CD14-positive monocyte (primary cell): ENCODE measurements at regions not wholly inside any gene's neighbourhood (a gene's known extent, or its start where the extent isn't known, plus 50 kb on each side); places are given as distances from the start of the nearest gene placed in this dataset.

Experiments used
- DNase-seq, 3 donors: peaks; one replicate each; pipeline ENCODE4 v3.0.0-alpha.2; 2011 to 2022
- H2AFZ ChIP-seq: 2 replicates; pipeline ENCODE4 v1.6.0; 2012; ENCODE audit warnings: mild to moderate bottlenecking, low read depth, low read length, inconsistent platforms; ENCODE audit not compliant: insufficient read depth, poor library complexity, severe bottlenecking
- H3K27ac ChIP-seq, 2 donors: 1 replicate in 1 of 2; 2 replicates in 1 of 2; pipeline ENCODE4 v1.5.1; 2012 to 2013; ENCODE audit warnings: low read length in 2 of 2, control low read depth in 1 of 2, inconsistent platforms in 1 of 2, low read depth in 1 of 2, mild to moderate bottlenecking in 1 of 2
- H3K27me3 ChIP-seq, 2 donors: one replicate each; pipeline versions ENCODE4 v1.6.0 to v1.6.1; 2011 to 2013; ENCODE audit warnings: low read length in 2 of 2; ENCODE audit not compliant: control insufficient read depth in 2 of 2, insufficient read depth in 2 of 2
- H3K36me3 ChIP-seq, 2 donors: replicated peaks in 1 of 2; 1 replicate in 1 of 2; 2 replicates in 1 of 2; pipeline versions ENCODE4 v1.5.1 to v1.6.1; 2012 to 2013; ENCODE audit warnings: low read length in 2 of 2, control low read depth in 1 of 2, inconsistent platforms in 1 of 2, mild to moderate bottlenecking in 1 of 2; ENCODE audit not compliant: insufficient read depth in 2 of 2, control insufficient read depth in 1 of 2
- H3K4me1 ChIP-seq, 2 donors: 1 replicate in 1 of 2; 2 replicates in 1 of 2; pipeline versions ENCODE4 v1.5.1 to v1.6.1; 2012 to 2013; ENCODE audit warnings: low read length in 2 of 2, control low read depth in 1 of 2, inconsistent platforms in 1 of 2, mild to moderate bottlenecking in 1 of 2, moderate library complexity in 1 of 2; ENCODE audit not compliant: insufficient read depth in 2 of 2, control insufficient read depth in 1 of 2
- H3K4me2 ChIP-seq: replicated peaks from 2 replicates; pipeline ENCODE3; 2012; ENCODE audit warnings: low read length, moderate library complexity, mild to moderate bottlenecking; ENCODE audit not compliant: poor library complexity, severe bottlenecking; ENCODE audit errors: extremely low read depth
- H3K4me3 ChIP-seq, 3 experiments: fragments of 200-600 bp in 1 of 3; sonication (generic) in 1 of 3; replicated peaks in 1 of 3; 1 replicate in 2 of 3; 2 replicates in 1 of 3; pipeline ENCODE4 v1.5.1; 2011 to 2013; ENCODE audit warnings: low read length in 3 of 3, mild to moderate bottlenecking in 3 of 3, control low read depth in 2 of 3, low read depth in 2 of 3, inconsistent platforms in 1 of 3, moderate library complexity in 1 of 3
- H3K79me2 ChIP-seq: 2 replicates; pipeline ENCODE4 v1.6.0; 2012; ENCODE audit warnings: mild to moderate bottlenecking, control low read depth, inconsistent platforms, low read length, moderate library complexity; ENCODE audit not compliant: insufficient read depth
- H3K9ac ChIP-seq: 2 replicates; pipeline ENCODE4 v1.6.0; 2017; ENCODE audit warnings: low read length, mild to moderate bottlenecking; ENCODE audit not compliant: insufficient read depth, poor library complexity, severe bottlenecking
- H3K9me3 ChIP-seq, 2 donors: replicated peaks in 1 of 2; 1 replicate in 1 of 2; 2 replicates in 1 of 2; pipeline versions ENCODE4 v1.5.1 to v1.6.1; 2012 to 2013; ENCODE audit warnings: low read length in 2 of 2, control low read depth in 1 of 2; ENCODE audit not compliant: control insufficient read depth in 1 of 2, insufficient read depth in 1 of 2
- H4K20me1 ChIP-seq: 2 replicates; pipeline ENCODE4 v1.6.0; 2012; ENCODE audit warnings: mild to moderate bottlenecking, low read length, control low read depth, moderate library complexity; ENCODE audit not compliant: insufficient read depth
- H3K27ac Mint-ChIP-seq, 7 donors: one replicate each; pipeline ENCODE4 v1.8.0; 2020; ENCODE audit warnings: mild to moderate bottlenecking in 7 of 7, mixed read lengths in 7 of 7, moderate library complexity in 6 of 7, inconsistent platforms in 2 of 7
- H3K27me3 Mint-ChIP-seq, 3 donors: one replicate each; pipeline ENCODE4 v1.8.0; 2021 to 2022; ENCODE audit warnings: low read depth in 3 of 3, mild to moderate bottlenecking in 3 of 3, mixed read lengths in 3 of 3, moderate library complexity in 3 of 3, inconsistent platforms in 1 of 3
- H3K36me3 Mint-ChIP-seq, 2 donors: one replicate each; pipeline ENCODE4 v1.8.0; 2020; ENCODE audit warnings: mixed read lengths in 2 of 2, inconsistent platforms in 1 of 2, mild to moderate bottlenecking in 1 of 2
- H3K4me1 Mint-ChIP-seq: one replicate; pipeline ENCODE4 v1.8.0; 2020; ENCODE audit warnings: mild to moderate bottlenecking, mixed read lengths
- H3K4me3 Mint-ChIP-seq, 2 donors: one replicate each; pipeline ENCODE4 v1.8.0; 2020; ENCODE audit warnings: mild to moderate bottlenecking in 2 of 2, mixed read lengths in 2 of 2, moderate library complexity in 1 of 2
- H3K9me3 Mint-ChIP-seq, 7 donors: one replicate each; pipeline ENCODE4 v1.8.0; 2020 to 2022; ENCODE audit warnings: mixed read lengths in 7 of 7, mild to moderate bottlenecking in 6 of 7, moderate library complexity in 6 of 7, inconsistent platforms in 2 of 7
- WGBS: methylation state at CpG from one replicate; pipeline ENCODE4 v1.1.5; 2013; ENCODE audit warnings: missing lambda C conversion rate; ENCODE audit not compliant: insufficient coverage; 5-methylcytosine and 5-hydroxymethylcytosine counted together
- intact Hi-C, 2 donors: fragments of 100-400 bp; cut with micrococcal nuclease; formaldehyde crosslinking; loops; one replicate each; pipeline versions ENCODE4 v1.15.0 to v1.15.1; 2023
- TF ChIP-seq, protein P1 (sequence below): fragments of 200-600 bp; IDR thresholded peaks from one replicate; pipeline ENCODE4 v1.8.0; 2022; ENCODE audit warnings: antibody characterized with exemption, mild to moderate bottlenecking

DNA sequence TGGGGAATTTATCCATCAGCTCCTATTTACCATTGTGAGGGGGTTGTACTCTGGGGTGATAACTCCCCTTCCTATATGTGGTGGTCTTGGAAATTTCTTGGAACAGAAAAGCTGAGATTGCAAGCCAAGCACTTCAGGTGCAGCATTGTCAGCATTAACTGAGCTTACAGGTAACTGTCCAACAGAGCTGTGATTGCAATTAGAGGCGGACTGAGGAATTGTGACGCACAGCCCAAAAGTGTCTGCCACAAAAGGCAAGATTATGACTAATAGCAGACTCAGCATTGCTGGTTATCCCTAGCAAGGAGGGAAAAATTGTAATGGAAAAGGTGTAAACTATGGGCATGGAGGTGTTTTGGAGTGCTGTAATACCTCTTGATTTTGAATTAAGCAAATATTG is 126.1 kb upstream of the AGR3 start:
- Histone ChIP-seq H3K4me3 (no peak overlapping the region), H3K36me3 (no peaks in the 10 kb centered on the region), H3K4me1 (peaks cover 28 to 45% of the 10 kb centered on the region in 2 donors), H3K4me2 (no peak overlapping the region), H3K9ac (no peak overlapping the region), H3K79me2 (no peaks in the 10 kb centered on the region), H3K27ac (no peak overlapping the region), H4K20me1 (no peaks in the 10 kb centered on the region), H3K9me3 (no peaks in the 10 kb centered on the region), H2AFZ (no peak overlapping the region), H3K27me3 (no peaks in the 10 kb centered on the region)
- TF ChIP-seq, protein P1, sequence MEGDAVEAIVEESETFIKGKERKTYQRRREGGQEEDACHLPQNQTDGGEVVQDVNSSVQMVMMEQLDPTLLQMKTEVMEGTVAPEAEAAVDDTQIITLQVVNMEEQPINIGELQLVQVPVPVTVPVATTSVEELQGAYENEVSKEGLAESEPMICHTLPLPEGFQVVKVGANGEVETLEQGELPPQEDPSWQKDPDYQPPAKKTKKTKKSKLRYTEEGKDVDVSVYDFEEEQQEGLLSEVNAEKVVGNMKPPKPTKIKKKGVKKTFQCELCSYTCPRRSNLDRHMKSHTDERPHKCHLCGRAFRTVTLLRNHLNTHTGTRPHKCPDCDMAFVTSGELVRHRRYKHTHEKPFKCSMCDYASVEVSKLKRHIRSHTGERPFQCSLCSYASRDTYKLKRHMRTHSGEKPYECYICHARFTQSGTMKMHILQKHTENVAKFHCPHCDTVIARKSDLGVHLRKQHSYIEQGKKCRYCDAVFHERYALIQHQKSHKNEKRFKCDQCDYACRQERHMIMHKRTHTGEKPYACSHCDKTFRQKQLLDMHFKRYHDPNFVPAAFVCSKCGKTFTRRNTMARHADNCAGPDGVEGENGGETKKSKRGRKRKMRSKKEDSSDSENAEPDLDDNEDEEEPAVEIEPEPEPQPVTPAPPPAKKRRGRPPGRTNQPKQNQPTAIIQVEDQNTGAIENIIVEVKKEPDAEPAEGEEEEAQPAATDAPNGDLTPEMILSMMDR = no peak
- intact Hi-C loops = no loop called here
- WGBS = 95% methylated on average over 2 of the region's 2 CpGs
- peaks cover 0 to 3% (median 0%) of the 10 kb centered on the region in 3 donors for H3K27me3 Mint-ChIP-seq
- peaks cover 0 to 2% of the 10 kb centered on the region in 2 donors for H3K36me3 Mint-ChIP-seq
- no peak for DNase-seq
- peaks cover 0 to 4% (median 0%) of the 10 kb centered on the region in 7 donors for H3K9me3 Mint-ChIP-seq
- no peak overlapping the region for H3K4me3 Mint-ChIP-seq
- peaks cover 49% of the 10 kb centered on the region for H3K4me1 Mint-ChIP-seq
- H3K27ac Mint-ChIP-seq = peak overlapping the region in 3 of 7 donors; percentile 18 to 98 (median 98)

DNA sequence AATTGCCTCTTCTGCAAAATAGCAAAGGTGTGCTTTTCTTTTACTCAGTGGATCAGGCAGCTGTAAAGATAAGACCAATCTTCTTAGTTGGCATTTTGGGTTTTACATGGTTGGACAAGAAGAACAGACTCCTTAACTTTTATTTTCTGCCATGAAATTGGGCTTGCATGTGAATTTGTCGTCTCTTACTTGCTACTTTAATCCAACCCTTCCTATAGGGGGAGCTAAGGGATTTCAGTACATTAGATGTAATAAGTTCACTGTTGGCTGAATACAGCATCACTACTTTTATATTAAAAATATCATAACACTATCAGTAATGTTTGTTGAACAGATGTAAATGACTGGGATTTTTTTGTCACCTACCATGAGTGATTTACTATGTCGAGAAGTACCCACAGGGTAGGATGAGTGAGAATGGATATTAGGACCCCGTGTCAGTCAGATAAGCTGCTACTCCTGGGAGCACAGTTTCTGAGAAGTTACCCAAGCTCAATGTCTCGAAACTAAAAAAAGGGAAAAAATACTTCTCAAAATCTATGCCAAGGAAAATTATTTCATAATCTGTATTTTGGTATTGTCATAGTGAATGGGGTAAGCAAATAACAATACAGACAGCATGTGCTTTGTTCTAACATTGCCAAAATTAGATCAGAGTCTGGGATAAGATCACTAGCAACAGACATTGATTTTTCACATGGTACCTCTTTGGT is 127.4 kb upstream of the AGR3 start:
- Mint-ChIP-seq H3K36me3 (peaks cover 0 to 2% of the 10 kb centered on the region in 2 donors), H3K4me3 (peak overlapping the region in 1 of 2 donors; percentile 46), H3K9me3 (peaks cover 0 to 4% (median 0%) of the 10 kb centered on the region in 7 donors), H3K4me1 (peaks cover 45% of the 10 kb centered on the region), H3K27me3 (peaks cover 0 to 3% (median 0%) of the 10 kb centered on the region in 3 donors), H3K27ac (peak overlapping the region; percentile 95 to 98 (median 97))
- WGBS = no CpG with 5 or more reads among the region's 4 CpGs
- no peaks in the 10 kb centered on the region for H3K27me3 ChIP-seq
- no peaks in the 10 kb centered on the region for H4K20me1 ChIP-seq
- H2AFZ ChIP-seq = peak overlapping the region; percentile 19
- peak overlapping the region; percentile 58 for H3K9ac ChIP-seq
- peak; percentile 67 to 91 (median 76) for DNase-seq
- peak overlapping the region in 1 of 3 experiments; percentile 39 for H3K4me3 ChIP-seq
- H3K4me2 ChIP-seq = peak overlapping the region; percentile 58
- peak overlapping the region in 1 of 2 donors; percentile 95 for H3K27ac ChIP-seq
- H3K36me3 ChIP-seq = no peaks in the 10 kb centered on the region
- no peaks in the 10 kb centered on the region for H3K79me2 ChIP-seq
- intact Hi-C loops = no loop called here
- peaks cover 28 to 45% of the 10 kb centered on the region in 2 donors for H3K4me1 ChIP-seq
- H3K9me3 ChIP-seq = no peaks in the 10 kb centered on the region
- TF ChIP-seq, protein P1 = peak; percentile 50
